ENCODE measurements at regions not wholly inside any gene's neighbourhood (a gene's known extent, or its start where the extent isn't known, plus 50 kb on each side); places are given as distances from the start of the nearest gene placed in this dataset.

- no peak for DNase-seq
These were observed 49.8 kb upstream of the PDZD8 start for GRCh38 chr10:117424883-117425649.
